ENCODE measurements at regions not wholly inside any gene's neighbourhood (a gene's known extent, or its start where the extent isn't known, plus 50 kb on each side); places are given as distances from the start of the nearest gene placed in this dataset.

DNA sequence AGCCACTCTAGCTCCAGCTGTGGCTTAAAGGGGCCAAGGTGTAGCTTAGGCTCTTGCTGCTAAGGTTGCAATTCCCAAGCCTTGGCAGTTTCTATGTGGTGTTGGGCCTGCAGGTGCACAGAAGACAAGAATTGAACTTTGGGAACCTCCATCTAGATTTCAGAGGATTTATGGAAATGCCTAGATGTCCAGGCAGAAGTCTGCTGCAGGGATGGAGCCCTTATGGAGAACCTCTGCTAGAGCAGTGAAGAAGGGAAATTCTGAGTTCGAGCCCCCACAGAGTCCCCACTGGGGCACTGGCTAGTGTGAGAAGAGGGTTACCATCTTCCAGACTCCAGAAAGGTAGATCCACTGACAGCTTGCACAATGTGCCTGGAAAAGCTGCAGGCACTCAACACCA, 694.7 kb downstream of the SLC16A7 start:
- no peaks in the 10 kb centered on the region for H3K36me3 ChIP-seq
- peaks cover 23% of the 10 kb centered on the region for H3K9me3 Mint-ChIP-seq

DNA sequence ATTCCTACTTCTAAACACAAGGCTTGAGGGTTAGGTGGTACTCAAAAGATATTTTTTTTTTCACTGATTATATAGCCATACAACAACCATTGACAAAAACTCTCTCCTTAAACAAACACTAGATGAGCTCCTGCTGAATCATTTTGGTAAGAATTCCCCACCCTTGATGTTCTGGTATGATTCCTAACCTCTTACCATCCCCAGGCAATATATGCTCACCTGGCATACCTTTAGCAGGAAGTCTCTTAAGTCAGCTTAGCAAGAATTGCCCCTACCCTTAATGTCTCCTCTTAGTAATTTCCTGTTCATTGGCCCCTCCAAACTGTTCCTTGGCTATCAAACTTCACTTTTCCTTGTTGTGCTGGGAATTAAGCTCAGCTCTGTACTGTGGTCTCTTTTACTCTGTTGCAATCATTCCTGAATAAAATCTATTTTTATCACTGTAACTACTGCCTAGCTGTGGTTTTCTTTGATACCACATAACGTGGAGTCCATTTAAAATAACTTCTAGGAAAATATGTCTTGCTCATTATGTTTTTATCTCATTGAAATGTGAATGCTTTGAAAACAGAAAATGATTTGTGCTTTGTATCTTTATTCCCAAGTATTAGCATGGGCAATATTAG, 712.6 kb downstream of the SLC16A7 start:
- Histone ChIP-seq H3K79me2 (ENCODE audit: low read depth) (no peaks in the 10 kb centered on the region), H3F3A (ENCODE audit: low read depth) (no peaks in the 10 kb centered on the region), H3K36me3 (no peaks in the 10 kb centered on the region), H2AFZ (replicated peaks) (no peak overlapping the region), H3K27me3 (no peaks in the 10 kb centered on the region), H3K4me1 (no peaks in the 10 kb centered on the region), H3K4me2 (no peak overlapping the region), H3K4me3 (no peak overlapping the region), H3K9ac (no peak overlapping the region), H4K20me1 (ENCODE audit: low read depth) (no peaks in the 10 kb centered on the region), H3K27ac (no peak overlapping the region), H3K9me3 (ENCODE audit: low read depth) (no peaks in the 10 kb centered on the region)
- peaks cover 7% of the 10 kb centered on the region for H3K4me1 Mint-ChIP-seq
- no peaks in the 10 kb centered on the region for H3K9me3 Mint-ChIP-seq
- no peaks in the 10 kb centered on the region for H3K36me3 Mint-ChIP-seq
- DNase-seq (ENCODE audit: low spot score) = no peak
- H3K27me3 Mint-ChIP-seq (ENCODE audit: insufficient read depth, low read depth) = no peaks in the 10 kb centered on the region
- no peak overlapping the region for H3K4me3 Mint-ChIP-seq
- TF ChIP-seq EZH2phosphoT487 (IDR thresholded peaks at IDR 0.05) (no peak), EZH2 (IDR thresholded peaks at IDR 0.05) (no peak)
- TF ChIP-seq, protein P1, sequence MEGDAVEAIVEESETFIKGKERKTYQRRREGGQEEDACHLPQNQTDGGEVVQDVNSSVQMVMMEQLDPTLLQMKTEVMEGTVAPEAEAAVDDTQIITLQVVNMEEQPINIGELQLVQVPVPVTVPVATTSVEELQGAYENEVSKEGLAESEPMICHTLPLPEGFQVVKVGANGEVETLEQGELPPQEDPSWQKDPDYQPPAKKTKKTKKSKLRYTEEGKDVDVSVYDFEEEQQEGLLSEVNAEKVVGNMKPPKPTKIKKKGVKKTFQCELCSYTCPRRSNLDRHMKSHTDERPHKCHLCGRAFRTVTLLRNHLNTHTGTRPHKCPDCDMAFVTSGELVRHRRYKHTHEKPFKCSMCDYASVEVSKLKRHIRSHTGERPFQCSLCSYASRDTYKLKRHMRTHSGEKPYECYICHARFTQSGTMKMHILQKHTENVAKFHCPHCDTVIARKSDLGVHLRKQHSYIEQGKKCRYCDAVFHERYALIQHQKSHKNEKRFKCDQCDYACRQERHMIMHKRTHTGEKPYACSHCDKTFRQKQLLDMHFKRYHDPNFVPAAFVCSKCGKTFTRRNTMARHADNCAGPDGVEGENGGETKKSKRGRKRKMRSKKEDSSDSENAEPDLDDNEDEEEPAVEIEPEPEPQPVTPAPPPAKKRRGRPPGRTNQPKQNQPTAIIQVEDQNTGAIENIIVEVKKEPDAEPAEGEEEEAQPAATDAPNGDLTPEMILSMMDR (IDR thresholded peaks at IDR 0.05) = no peak
- H3K27ac Mint-ChIP-seq = no peak overlapping the region

More for the DNA sequence above, 694.7 kb downstream of the SLC16A7 start:
- Histone ChIP-seq H3K9me3 (ENCODE audit: low read depth) (no peaks in the 10 kb centered on the region), H3K4me1 (no peaks in the 10 kb centered on the region), H3F3A (ENCODE audit: low read depth) (no peaks in the 10 kb centered on the region), H4K20me1 (ENCODE audit: low read depth) (no peaks in the 10 kb centered on the region), H3K4me2 (no peak overlapping the region), H3K4me3 (no peak overlapping the region), H3K27me3 (no peaks in the 10 kb centered on the region), H3K27ac (no peak overlapping the region), H2AFZ (replicated peaks) (no peak overlapping the region), H3K79me2 (ENCODE audit: low read depth) (no peaks in the 10 kb centered on the region), H3K9ac (no peak overlapping the region)
- DNase-seq (ENCODE audit: low spot score) = no peak
- no peaks in the 10 kb centered on the region for H3K36me3 Mint-ChIP-seq
- TF ChIP-seq EZH2phosphoT487 (IDR thresholded peaks at IDR 0.05) (no peak), EZH2 (IDR thresholded peaks at IDR 0.05) (no peak)
- TF ChIP-seq, protein P1 (IDR thresholded peaks at IDR 0.05) = no peak
- H3K4me3 Mint-ChIP-seq = no peak overlapping the region
- no peak overlapping the region for H3K27ac Mint-ChIP-seq
- no peaks in the 10 kb centered on the region for H3K4me1 Mint-ChIP-seq
- H3K27me3 Mint-ChIP-seq (ENCODE audit: insufficient read depth, low read depth) = no peaks in the 10 kb centered on the region

DNA sequence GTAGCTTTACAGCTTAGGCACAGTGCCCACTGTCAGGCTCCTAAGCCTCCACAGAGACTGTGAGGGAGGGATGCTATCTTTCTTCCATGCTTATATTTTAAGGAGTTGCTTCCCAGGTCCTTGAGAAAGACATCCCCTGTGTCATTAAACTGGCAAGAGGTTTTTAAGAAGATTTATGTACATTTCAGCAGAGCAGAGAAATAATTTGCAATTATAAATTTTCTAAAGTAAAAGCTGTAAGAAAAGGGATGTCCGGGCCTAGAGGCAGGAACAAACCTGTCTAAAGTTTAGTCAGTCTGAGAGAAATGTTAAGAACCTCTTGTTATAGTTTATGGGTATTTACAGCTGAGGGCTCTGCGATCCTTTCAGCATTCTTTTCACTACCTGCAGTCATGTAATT, 716.1 kb downstream of the SLC16A7 start:
- Mint-ChIP-seq H3K9me3 (no peaks in the 10 kb centered on the region), H3K27me3 (ENCODE audit: insufficient read depth, low read depth) (no peaks in the 10 kb centered on the region), H3K27ac (no peak overlapping the region), H3K4me1 (peaks cover 7% of the 10 kb centered on the region), H3K4me3 (no peak overlapping the region), H3K36me3 (no peaks in the 10 kb centered on the region)
- H3K27ac ChIP-seq = no peak overlapping the region
- H3K36me3 ChIP-seq = no peaks in the 10 kb centered on the region
- no peak overlapping the region for H3K9ac ChIP-seq
- H3K4me2 ChIP-seq = no peak overlapping the region
- H3K9me3 ChIP-seq (ENCODE audit: low read depth) = no peaks in the 10 kb centered on the region
- no peaks in the 10 kb centered on the region for H4K20me1 ChIP-seq (ENCODE audit: low read depth)
- H3K4me1 ChIP-seq = no peaks in the 10 kb centered on the region
- no peaks in the 10 kb centered on the region for H3K79me2 ChIP-seq (ENCODE audit: low read depth)
- TF ChIP-seq EZH2 (IDR thresholded peaks at IDR 0.05) (no peak), EZH2phosphoT487 (IDR thresholded peaks at IDR 0.05) (no peak)
- TF ChIP-seq, protein P1 (IDR thresholded peaks at IDR 0.05) = no peak
- H3K4me3 ChIP-seq = no peak overlapping the region
- no peak for DNase-seq (ENCODE audit: low spot score)
- no peaks in the 10 kb centered on the region for H3K27me3 ChIP-seq
- no peak overlapping the region for H2AFZ ChIP-seq (replicated peaks)
- H3F3A ChIP-seq (ENCODE audit: low read depth) = no peaks in the 10 kb centered on the region
